Fibroblast of lung (primary cell): ENCODE measurements at regions not wholly inside any gene's neighbourhood (a gene's known extent, or its start where the extent isn't known, plus 50 kb on each side); places are given as distances from the start of the nearest gene placed in this dataset.

Experiments used
- CTCF ChIP-seq, 2 donors: IDR thresholded peaks in 1 of 2; conservative IDR thresholded peaks in 1 of 2; 1 replicate in 1 of 2; 2 replicates in 1 of 2; pipeline ENCODE4 v1.5.1; 2011 to 2012; ENCODE audit warnings: low read length in 2 of 2, control low read depth in 1 of 2, inconsistent platforms in 1 of 2, low read depth in 1 of 2, mild to moderate bottlenecking in 1 of 2
- EZH2 ChIP-seq: IDR thresholded peaks from 2 replicates; pipeline ENCODE4 v1.5.1; 2012; ENCODE audit warnings: low read length, control low read depth, mild to moderate bottlenecking; ENCODE audit errors: missing control alignments

DNA sequence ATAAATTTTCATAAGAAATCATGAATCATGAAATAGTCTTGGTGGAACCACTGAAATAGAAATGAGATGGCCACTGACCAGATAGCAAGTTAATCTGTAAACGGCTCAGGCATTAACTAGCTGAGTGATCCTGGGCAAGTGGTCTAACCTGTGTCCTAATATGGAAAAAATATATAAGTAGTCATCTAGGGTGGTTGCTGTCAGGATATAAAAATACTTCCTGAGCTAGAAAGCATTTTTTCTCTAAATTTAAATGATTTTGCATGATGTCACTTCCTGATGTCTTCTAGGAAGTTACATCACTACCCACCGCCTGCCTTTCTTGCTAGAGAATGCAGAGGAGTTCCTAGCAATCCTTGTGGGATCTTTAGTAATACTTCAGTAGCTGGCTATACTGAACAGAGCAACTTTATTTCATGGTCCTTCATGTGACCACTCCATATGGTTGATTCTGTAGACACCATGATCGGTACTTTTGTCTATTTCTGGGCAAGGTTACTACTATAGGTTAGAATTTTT, 228.1 kb upstream of the CEP162 start:
- TF ChIP-seq EZH2 (no peak), CTCF (conservative IDR thresholded peaks at IDR 0.05 in 1 of 2, IDR thresholded peaks at IDR 0.05 in 1 of 2; ENCODE audit: low read depth in 1 of 2, low read length in 2 of 2) (no peak)
